ENCODE measurements at regions not wholly inside any gene's neighbourhood (a gene's known extent, or its start where the extent isn't known, plus 50 kb on each side); places are given as distances from the start of the nearest gene placed in this dataset.

DNA sequence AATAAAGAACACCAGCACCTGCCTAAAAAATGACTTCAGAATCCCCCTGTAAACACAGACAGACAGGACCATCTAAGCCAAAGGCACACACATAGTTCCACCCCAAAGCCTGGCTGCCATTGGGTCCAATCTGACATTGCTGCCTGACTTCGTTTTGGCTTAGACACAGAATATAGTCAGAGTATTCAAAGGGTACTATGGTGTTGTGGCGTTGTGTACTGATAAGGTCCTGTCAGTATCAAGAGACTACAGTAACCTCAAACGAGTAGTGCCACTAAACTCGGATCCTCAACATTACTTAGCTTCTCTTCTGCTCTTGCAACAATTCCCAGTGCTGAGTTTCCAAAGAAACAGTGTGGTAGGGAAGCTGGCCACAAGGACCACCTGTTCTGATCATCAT, 169.3 kb upstream of the NR5A2 start:
- TF ChIP-seq, protein P1, sequence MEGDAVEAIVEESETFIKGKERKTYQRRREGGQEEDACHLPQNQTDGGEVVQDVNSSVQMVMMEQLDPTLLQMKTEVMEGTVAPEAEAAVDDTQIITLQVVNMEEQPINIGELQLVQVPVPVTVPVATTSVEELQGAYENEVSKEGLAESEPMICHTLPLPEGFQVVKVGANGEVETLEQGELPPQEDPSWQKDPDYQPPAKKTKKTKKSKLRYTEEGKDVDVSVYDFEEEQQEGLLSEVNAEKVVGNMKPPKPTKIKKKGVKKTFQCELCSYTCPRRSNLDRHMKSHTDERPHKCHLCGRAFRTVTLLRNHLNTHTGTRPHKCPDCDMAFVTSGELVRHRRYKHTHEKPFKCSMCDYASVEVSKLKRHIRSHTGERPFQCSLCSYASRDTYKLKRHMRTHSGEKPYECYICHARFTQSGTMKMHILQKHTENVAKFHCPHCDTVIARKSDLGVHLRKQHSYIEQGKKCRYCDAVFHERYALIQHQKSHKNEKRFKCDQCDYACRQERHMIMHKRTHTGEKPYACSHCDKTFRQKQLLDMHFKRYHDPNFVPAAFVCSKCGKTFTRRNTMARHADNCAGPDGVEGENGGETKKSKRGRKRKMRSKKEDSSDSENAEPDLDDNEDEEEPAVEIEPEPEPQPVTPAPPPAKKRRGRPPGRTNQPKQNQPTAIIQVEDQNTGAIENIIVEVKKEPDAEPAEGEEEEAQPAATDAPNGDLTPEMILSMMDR (IDR thresholded peaks at IDR 0.05) = no peak
- TF ChIP-seq POLR2A (IDR thresholded peaks at IDR 0.05) (no peak), POLR2AphosphoS5 (IDR thresholded peaks at IDR 0.05; ENCODE audit: insufficient read depth in 1 of 2, low read depth in 1 of 2) (no peak)

All from vagina (tissue), 2 donors.